NCI-H2227 (cell line): ENCODE measurements at regions not wholly inside any gene's neighbourhood (a gene's known extent, or its start where the extent isn't known, plus 50 kb on each side); places are given as distances from the start of the nearest gene placed in this dataset.
A peak's percentile ranks its signal among the peaks of the same experiment; 100 is the strongest.
"Not testable (repeated sequence)": the region's sequence is repeated elsewhere in the genome, so short reads cannot be mapped to it uniquely, and the experiment has no call there.

Experiments used
- DNase-seq: peaks from one replicate; lab custom pipeline; 2025; ENCODE audit not compliant: unreplicated experiment; lab: John Stamatoyannopoulos, UW

DNA sequence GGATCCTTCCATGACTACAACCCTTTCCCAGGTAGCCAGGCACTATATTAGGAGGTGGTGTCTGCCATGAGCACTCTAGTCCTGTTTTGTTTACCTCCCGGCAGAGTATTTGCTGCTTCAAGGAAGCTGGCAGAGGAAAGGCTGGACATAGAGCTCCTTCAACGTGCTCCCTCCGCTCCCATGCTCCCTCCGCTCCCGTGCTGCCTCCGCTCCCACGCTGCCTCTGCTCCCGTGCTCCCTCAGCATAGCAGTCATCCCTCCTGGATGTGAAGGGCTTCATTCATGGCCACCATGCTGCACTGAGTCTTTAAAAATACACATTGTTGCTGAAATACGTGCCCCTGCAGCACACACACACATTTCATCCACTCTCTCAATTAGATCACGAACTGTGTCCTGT, 181.9 kb upstream of the MYT1L start:
- DNase-seq: no peak

DNA sequence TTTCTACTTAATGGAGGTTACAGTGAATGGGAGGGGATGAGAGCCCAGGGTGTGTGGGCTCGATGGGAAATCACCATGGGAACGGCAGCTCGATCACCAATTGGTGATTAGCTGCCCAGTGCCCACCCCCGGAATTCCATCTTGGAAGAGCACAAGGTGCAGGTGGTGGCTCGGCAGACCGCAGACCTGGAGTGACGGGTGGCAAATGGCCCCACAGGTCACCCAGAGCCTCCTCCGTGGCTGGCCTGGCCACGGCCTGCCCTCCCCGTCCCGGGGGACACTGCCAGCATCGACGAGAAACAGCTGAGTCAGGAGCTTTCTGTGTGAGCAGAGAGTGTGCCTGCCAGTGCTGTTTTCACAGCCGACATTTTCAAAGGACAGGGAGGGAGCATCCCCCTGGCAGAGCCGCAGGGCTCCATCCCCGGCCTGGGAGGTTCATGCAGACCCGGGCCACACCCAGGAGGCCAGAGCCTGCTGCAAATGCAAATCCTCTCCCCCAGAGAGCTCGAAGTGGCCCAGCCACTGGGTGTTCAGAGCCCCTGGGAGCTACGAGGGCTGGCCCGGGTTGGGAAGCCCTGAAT, 176.4 kb upstream of the MYT1L start:
- DNase-seq: peak; percentile 54

DNA sequence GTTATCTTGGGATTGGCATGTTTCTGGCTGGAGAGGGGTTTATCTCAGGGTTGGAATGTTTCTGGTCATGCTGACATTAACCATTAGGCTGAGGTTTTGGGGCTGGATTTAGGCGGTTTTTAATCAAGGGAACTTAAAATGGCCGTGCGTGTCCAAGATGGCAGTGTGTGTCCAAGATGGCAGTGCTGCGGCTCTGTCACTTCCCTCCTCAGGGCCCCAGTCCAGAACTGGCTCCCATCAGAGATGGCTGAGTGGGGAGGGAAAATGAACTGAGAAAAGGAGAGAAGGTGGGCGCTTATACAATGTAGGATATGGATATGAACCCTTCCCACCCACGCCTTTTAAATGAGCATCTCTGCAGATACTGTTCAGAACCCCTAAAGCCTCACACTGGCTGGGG, 175.5 kb upstream of the MYT1L start:
- no peak for DNase-seq

DNA sequence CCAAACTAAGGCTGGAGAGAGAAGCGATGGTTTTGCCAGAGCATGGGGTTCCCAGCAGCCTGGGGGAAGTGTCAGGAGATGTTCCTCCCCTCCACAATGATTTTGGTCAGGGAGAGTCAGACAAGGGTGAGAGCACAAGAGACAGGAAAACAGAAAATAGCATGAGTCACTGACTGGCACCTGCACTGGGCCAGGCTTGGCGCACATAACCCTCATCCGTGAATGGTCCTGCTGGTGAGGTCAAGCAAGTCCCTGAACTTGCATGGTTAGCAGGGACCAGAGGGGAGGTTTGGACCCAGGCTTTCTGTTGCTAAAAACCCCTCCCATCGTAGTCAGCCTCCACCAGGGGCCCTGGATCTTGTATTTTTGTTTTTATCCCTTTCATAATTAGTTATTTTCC, 174.5 kb upstream of the MYT1L start:
- DNase-seq: no peak

DNA sequence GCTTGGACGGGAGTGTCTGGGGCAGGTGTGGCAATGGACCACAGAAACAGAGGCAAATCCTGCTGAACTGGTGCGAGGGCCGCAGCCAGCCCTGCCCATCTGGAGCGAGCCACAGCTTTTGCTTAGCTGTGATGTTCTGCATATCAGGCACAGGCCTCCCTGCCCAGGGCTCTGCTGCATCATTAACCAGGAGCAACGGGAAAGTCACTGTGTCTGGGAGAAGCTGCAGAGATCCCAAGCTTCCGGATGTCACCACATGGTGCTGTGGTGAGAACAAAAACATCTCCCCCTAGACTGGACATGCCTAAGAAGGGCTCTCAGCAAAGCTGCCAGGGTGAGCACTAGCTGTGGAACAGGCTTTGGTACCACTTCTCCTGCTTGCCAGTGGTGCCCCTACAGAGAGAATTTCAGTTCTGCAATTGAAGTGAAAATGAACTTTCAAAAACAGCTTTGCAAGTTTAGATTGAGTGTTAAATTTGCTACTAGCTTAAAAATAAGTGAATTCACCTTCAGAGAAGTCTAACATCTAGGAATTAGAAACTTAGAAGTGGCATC, 172.9 kb upstream of the MYT1L start:
- no peak for DNase-seq

DNA sequence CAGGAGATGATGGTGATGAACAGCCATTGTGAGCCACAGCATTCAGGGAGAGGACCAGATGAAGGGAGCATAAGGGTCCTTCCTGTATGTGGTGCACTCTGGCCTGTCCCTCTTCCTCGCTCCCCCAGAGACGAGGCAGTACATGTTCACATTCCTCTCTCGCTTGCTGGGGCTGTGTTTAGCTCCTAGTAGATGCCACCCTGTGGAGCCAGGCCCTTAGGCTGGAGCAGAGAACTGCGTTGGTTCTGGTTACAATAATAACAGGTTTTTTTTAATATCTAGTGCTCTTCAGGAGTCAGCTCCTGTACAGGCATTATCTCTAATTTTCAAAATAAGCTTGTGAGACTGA, 171.1 kb upstream of the MYT1L start:
- peak; percentile 69 for DNase-seq

DNA sequence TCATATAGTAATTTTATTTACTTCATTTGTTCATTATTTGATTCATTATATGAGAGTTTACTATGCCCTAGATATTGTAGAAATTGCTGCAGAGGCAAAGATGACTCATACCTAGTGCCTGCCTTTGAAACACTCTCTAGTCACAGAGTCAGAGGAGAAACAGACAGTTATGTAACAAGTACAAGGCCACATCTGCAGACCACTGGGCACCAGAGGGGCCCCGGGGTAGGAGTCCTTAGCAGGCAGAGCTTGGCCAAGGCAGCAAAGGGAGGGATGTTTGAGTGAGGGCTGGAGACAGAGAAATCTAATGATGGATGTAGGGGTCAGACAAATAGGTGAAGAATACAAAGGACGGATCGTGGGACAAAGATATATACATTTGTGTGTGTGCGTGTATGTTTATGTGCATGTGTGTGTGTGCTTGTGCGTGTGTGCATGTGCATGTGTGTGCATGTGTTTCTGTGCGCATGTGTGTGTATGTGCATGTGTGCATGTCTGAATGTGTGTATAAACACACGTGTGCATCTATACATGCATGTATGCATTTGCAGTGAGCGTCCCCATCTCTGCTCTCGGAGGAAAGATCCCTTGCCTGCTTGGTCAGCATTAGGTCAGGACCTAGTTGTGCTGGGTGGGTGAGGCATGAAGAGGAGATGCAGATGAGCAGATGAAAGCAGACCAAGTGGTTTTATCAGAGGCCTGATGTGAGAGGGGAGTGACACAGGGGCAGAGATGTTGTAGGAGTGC, 170.6 kb upstream of the MYT1L start:
- no peak for DNase-seq

DNA sequence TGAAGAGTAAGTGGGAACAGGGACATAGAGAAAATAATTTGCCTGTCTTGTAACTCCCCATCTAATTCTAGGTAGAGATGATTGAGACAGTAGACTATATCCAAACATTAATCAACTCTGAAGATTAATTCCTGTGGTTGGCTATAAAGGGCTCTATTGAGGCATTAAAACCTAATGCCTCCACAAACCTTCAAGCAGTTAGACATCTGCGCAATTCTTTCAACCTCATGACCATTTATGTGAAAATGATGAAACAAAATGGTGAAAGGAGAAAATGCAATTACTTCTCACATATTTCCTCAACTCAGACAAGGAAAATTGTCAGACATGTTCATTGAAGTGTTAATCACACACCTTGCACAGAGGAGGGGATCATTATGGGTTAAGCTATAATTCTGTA, 164.5 kb upstream of the MYT1L start:
- no peak for DNase-seq

DNA sequence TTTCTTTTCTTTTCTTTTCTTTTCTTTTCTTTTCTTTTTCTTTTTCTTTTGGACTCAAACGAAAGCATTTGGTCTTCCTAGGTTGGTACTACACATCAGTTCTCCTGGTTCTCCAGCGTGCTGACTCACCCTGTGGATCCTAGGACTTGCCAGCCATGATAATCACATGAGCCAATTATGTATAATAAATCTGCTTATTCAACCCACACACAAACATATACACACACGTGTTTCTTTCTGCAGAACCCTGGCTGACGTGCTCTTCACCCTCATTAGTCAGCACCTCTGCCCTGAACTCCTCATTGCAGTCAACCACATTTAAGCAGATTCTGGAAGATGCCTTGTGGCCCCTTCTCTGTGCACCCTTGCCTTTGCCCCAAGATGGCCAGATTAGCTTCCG, 162.4 kb upstream of the MYT1L start:
- no peak for DNase-seq

DNA sequence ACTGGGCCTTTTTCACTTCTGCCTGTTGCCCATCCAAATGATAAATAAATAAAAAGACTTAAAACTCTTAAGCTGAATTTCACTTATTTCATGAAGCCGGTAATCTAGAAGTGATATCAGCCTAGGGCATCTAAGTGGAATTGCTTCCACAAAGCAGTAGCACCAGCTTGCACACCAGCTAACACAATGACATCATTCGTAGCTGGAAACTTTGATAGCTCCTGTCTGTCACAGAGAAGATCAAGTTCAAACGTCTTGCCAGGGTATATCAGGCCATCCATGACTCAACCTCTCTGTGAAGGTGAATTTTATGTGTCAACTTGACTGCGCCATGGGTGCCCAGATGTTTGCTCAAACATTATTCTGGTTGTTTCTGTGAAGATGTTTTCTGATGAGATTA, 161.7 kb upstream of the MYT1L start:
- no peak for DNase-seq

DNA sequence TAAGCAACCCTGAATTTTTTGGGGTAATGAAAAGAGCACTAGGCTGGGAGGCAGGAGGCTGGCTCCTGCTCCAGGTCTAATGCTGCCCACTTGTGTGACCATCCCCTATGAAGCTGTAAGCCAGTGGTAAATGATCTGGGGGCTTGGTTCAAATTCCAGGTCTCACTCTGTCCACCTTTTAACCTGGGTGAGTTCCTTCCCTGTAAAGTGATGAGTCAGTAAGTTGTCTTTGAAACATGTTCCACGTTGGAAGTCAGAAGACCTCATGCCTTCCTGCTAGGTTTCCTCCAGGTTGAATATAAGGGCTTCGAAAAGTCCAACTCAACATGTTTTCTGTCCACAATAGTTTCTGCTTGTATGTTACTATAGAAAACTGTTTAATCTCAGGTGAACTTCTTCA, 160.9 kb upstream of the MYT1L start:
- no peak for DNase-seq

DNA sequence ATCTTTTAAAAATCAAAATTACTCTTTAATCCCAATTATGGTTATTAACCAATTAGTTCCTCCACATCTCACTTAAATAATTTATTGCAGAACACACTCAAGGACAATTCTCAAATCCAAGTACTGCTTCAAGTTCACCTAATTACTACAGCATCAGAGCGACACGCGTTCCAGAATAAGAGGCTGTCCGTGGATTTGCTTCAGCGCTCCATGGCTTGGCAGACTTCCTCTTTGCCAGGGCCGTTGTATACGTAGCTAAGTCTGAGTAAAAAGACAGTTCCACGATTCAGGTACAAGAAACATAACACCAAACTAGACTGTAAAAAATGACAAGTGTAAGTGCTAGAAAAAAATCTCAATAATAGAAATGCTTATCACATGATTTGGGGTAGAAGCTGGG, 153.2 kb upstream of the MYT1L start:
- DNase-seq: peak; percentile 47

DNA sequence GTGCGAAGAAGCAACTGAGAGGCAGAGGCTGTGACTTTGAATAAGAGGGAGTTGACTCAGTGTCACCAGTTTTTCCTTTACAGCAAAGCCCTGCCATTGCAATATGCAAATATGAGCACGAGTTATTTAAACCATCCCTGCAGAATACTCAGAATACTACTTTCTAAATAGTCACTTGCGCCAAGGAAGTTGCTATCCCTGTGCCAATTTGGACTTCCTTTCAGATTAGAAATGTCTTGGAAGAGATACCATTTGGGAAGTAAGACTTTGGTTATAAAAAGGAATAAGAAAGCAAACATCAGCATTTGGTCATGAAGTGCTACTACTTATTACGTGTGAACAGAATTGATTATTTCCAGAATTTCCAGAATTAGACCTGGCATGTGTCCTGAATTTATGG, 151.8 kb upstream of the MYT1L start:
- no peak for DNase-seq

DNA sequence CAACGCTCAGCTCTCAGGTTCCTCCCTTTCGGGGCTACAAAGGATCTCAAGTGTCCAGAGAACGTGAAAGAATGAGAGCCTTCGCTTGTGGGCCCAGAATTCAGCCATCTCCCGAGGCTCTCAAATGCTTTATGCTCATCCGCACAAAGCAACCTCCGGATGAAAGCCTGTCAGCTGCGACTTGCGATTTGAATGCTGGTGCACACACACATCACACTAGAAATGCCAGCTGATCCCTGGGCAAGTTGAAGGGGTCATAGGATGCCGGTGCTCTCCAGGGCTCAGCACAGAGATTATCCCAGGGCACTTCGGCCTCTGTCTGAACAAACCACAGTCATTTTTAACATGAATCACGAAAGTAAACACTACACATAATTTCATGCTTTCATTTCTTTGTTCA, 141.8 kb upstream of the MYT1L start:
- peak; percentile 50 for DNase-seq

DNA sequence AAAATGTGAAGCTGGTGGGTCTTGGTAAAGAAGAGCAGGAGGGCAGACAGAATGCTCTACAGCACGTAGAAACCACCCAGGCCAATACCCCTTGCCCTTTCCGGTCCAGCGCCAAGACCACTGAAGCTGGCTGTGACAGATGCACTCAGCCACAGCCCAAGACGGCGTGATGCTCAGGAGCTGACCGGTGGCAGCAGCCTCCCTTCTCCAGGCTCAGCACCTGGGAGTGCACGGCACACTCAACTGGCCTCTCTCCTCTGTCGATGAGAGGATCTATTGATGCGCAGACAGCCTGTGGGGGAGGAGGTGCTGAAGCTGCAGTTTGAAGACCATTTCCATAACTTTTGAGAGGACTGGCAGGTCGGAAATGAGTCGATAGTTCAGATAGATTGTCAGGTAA, 141.0 kb upstream of the MYT1L start:
- no peak for DNase-seq

DNA sequence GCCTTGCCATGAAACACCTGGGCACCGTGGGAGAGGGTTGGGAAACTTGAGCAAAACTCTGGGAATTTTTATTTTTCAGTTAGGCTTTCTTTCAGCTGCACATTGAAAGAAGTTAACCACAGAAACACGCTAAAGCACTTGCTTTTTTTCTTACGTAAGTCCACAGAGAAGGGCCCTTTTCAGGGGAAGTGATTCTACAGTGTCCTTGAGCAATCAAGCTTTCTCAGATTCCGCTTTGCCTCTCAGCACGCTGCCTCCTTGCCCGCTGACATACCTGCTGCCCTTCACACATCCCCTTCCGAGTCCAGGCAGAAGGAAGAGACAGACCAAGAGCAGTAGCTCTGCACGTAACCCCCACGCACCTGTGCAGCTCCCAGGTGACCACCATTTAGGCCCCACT, 135.5 kb upstream of the MYT1L start:
- DNase-seq: no peak

DNA sequence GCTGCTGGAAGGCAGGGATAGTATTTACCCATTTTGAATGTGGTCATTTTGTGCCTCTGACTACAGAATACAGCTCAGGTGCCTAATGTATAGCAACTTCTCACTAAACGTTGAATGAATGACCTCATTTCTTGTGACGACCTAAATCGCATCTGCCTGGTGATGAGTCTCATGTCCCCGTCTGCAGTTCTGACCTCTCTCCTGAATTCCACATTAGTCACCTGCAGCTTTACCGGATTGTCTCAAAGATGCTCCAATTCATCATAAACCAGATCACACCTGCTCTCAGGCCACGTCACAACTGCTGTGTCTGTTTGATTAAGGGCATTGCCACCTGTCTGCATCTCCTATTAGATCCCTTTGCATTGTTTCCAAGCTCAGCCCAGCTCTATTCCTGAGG, 133.6 kb upstream of the MYT1L start:
- no peak for DNase-seq

DNA sequence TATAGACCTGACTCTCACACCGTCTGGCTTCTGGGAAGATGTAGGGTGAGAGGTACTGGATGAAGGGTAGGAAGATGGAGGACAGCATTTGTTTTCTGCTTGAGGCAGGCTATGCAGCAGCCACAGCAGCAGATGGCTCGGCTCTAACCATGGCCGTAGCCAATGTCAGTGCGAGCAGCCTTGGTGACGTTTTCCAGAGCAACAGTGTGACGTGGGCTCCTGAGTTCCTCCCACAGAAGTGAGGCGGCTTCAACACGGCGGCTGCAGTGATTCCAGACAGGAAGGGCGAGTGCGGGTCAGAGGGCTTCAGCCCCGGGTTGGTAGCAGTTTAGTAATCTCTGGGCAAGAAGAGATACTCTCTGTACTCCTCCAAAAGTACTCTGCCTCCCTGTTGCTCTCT, 133.0 kb upstream of the MYT1L start:
- peak; percentile 83 for DNase-seq

DNA sequence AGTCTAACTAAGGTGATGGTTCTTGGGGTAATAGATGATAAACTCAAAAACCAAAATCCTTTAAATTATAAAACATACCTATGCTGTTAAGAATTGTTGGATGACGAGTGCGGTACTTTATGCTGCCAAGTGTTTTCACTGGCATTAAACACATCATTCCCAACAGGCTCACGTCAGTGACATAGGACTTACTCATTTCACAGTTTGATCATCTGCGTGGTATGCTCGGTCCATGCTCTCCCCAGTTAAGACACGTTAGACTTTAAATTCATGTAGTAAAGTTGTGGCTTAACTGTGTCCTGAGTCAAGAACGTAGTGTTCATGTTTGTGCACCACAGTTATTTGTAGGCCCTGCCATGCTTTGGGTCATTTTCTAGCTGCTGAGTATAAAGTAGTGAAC, 125.6 kb upstream of the MYT1L start:
- DNase-seq: no peak

DNA sequence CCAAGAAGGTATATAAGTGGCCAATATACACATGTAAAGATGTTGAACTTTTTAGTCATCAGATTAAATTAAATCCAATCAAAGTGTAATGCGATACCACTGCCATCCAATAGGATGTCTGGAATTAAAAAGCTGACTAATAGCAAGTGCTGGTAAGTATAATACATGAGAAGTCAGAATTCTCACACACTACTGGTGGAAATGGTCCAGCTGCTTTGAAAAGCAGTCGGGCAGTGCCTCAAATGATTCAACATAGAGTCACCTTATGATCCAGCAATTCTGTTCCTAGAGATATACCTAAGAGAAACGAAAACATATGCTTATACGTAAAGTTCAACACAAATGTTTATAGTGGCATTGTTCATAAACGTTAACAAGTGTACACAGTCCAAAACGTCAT, 124.1 kb upstream of the MYT1L start:
- no peak for DNase-seq

DNA sequence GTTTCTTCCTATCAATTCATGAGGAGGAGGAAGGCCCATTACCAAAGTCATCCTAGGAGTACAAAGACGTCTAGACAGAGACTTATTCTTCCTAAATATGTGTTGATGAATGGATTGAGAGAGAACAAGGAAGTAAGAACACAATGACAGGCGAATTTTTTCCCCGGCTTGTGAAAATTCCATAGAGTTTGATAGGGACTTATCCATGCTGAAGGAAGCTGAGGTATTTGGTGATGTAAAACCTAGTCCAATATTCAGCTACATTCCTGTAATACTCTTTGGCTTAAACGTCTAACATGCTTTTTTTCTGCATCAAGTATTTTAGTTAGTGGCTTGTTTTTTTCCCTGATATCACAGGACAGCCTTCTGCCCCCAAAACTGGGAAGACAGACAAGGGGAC, 121.9 kb upstream of the MYT1L start:
- DNase-seq: no peak

DNA sequence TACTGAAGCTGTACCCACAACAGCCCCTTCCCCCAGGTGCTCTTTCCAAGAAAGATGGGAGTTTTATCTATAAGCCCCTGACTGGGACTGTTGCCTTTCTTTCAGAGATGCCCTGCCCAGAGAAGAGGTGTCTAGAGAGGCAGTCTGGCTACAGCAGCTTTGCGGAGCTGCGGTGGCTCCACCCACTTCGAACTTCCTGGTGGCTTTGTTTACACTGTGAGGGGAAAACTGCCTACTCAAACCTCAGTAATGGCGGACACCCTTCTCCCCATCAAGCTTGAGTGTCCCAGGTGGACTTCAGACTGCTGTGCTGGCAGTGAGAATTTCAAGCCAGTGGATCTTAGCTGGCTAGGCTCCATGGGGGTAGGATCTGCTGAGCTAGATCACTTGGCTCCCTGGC, 120.2 kb upstream of the MYT1L start:
- DNase-seq: not testable (repeated sequence)

DNA sequence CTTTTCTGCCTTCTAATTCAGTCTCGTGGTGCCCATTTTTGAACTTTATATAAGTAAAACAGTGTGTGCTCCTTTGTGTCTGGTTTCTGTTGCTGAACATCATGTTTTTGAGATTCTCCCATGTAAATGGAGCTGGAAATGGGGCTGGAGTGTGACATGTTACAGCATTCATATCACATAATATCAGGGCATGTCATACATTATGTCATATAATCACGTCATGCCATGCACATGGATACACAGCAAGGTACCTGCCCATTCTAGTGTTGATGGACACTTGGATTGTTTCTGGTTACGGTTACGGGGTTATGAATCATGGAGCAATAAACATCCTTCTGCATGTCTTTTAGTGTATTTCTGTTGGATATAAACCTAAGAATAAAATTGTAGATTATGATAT, 117.1 kb upstream of the MYT1L start:
- no peak for DNase-seq
